NCI-H524 (cell line): ENCODE measurements at regions not wholly inside any gene's neighbourhood (a gene's known extent, or its start where the extent isn't known, plus 50 kb on each side); places are given as distances from the start of the nearest gene placed in this dataset.
"Not testable (repeated sequence)": the region's sequence is repeated elsewhere in the genome, so short reads cannot be mapped to it uniquely, and the experiment has no call there.

Experiments used
- DNase-seq, 2 experiments: peaks; one replicate each; lab custom pipeline; 2025; lab: John Stamatoyannopoulos, UW

- DNase-seq, result no peak
Measured at GRCh38 chr4:66555301-66555700, 885.0 kb upstream of the EPHA5 start.

- DNase-seq, result no peak
Measured at GRCh38 chr4:66554826-66555225, 884.5 kb upstream of the EPHA5 start.

- DNase-seq, result not testable (repeated sequence)
Measured at GRCh38 chr4:66545301-66545700, 875.0 kb upstream of the EPHA5 start.

- DNase-seq, result no peak
Measured at GRCh38 chr4:66544281-66544680, 874.0 kb upstream of the EPHA5 start.

- no peak for DNase-seq
Measured at GRCh38 chr4:66539745-66540144, 869.5 kb upstream of the EPHA5 start.

GRCh38 chr4:66524781-66525180 is 854.5 kb upstream of the EPHA5 start:
- DNase-seq, result no peak

GRCh38 chr4:66522244-66522643 is 852.0 kb upstream of the EPHA5 start:
- no peak for DNase-seq

- DNase-seq, result no peak
Measured at GRCh38 chr4:66516940-66517339, 846.7 kb upstream of the EPHA5 start.

DNA sequence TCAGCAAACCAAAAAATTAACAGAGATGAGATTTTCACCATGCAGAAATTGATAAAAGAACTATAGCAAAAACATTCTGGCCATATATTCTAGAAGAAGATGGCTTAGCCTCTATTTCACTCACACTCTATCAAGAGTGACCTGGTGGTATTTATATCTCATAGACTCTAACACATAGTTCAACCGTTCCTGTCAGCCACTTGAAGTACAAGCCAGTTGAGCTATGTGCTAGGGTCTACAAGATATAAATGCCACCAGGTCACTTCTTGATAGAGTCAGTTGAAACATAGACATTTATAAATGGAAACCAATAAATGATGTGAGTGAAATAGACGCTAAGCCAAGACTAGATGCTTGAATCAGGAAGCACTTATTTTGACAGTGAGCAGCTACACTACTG is 836.7 kb upstream of the EPHA5 start:
- DNase-seq, result no peak

- no peak for DNase-seq
Measured at GRCh38 chr4:66501997-66502396, 831.7 kb upstream of the EPHA5 start.

DNA sequence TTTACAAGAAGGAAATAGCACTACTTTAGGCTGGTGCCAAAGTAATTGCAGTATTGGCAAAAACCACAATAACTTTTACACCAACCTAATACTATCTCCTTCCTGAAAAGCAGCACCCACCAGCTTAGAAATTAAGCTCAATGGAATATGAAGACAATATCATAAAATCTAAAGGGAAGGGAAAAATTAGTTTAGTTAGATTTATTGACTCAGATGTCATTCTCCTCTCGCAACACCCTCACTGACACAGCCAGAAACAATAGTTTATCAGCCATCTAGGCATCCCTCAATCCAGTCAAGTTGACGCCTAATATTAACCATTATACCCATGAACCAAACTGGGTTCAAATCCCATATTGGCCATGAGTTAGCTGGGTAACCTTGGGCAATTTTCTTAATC is 820.4 kb upstream of the EPHA5 start:
- no peak for DNase-seq

GRCh38 chr4:66489783-66490452 is 819.6 kb upstream of the EPHA5 start:
- no peak for DNase-seq

- no peak for DNase-seq
Measured at GRCh38 chr4:66489370-66489769, 819.1 kb upstream of the EPHA5 start.

DNA sequence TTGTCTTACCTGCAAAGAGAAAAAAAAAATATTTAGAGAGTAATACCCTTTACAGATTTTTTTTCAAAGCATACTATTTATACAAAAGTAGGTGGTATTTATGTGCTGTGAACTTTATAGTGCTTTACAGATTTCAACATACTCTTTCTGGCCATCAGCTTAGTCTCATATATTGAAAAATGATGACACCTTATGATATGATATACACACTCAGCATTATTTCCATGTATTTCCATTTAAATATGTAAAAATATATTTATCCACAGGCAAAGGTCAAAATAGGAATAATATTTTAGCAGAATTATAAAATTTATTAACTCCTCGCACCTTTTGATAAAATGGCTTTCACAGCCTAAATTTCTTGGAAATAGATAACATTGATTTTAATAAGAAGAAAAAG is 815.8 kb upstream of the EPHA5 start:
- DNase-seq, result no peak

DNA sequence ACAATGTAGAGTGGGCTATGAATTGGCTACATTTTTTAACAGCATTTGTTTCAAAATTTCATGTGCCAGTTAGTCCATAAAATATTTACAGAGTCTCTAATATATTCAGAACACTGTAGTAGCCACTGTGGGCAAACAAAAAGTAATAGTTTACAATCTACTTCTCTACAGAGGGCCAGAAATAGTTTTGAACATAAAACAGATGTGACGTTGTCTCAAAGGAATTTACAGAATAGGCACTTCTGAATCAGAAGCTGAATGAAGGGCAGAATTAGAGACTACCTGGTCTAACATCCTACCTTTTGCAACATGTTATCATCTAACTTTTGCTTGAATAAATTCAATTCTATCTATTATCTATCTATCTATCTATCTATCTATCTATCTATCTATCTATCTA is 811.9 kb upstream of the EPHA5 start:
- DNase-seq, result no peak

DNA sequence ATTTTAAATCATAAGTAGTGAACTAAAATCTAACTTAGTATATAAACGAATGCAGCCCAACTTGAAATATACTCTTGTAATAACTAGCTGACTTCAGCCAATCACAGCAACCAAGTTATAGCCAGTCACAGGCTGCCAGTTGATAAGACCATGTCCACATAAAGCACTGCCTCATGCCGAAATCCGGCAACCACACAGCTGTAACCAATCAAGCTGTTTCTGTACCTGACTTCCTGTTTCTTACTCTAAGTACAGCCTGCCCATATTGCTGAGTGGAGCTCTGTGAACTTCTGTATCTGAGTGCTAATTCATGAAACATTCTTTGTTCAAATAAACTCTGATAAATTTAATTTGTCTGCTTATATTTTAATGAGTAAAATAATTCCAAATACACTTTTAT is 805.3 kb upstream of the EPHA5 start:
- DNase-seq, result no peak

- no peak for DNase-seq
Measured at GRCh38 chr4:66465111-66465510, 794.8 kb upstream of the EPHA5 start.

- DNase-seq, result not testable (repeated sequence)
Measured at GRCh38 chr4:66462890-66463289, 792.6 kb upstream of the EPHA5 start.

DNA sequence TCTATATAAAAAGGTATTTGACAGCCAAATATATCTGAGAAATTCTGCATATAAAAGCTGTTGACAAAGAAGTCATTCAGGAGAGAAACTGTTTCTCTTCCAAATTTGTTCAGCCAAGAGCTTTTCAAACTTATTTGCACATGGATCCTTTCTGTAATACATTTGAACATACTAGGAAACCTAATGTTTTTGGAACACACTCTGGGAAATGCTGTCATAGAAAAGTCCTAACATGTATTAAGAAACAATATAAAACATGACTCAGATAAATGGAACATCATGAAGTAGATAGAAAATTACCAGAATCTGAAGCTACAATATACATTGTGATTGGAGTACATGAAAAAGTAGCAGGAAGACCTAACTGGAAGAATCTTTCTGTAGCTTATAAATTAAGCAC is 781.5 kb upstream of the EPHA5 start:
- no peak for DNase-seq

GRCh38 chr4:66443008-66443407 is 772.7 kb upstream of the EPHA5 start:
- no peak for DNase-seq

- no peak for DNase-seq
Measured at GRCh38 chr4:66439508-66439907, 769.2 kb upstream of the EPHA5 start.

GRCh38 chr4:66433706-66434105 is 763.4 kb upstream of the EPHA5 start:
- no peak for DNase-seq

GRCh38 chr4:66430856-66431255 is 760.6 kb upstream of the EPHA5 start:
- no peak for DNase-seq

- DNase-seq, result no peak
Measured at GRCh38 chr4:66429276-66429675, 759.0 kb upstream of the EPHA5 start.

DNA sequence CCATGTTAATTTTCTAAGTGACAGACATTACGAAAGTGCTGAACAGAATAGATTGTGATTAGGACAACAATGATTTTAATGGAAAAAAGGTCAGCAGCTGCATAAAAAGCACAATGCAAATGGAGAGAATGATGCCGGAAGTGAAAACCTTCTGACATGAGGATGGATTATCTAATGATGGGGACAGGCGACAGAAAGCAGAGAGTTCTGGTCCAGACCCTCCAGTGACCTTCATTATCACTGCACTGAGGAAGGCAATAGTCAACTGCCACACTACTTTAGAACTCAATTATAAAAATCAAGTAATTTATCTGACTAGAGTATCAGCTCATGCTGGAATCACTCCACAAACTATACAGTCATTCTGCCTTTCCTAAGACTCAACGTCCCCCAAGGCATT is 746.1 kb upstream of the EPHA5 start:
- DNase-seq, result no peak
